Tibial nerve (tissue), 4 donors: ENCODE measurements at regions not wholly inside any gene's neighbourhood (a gene's known extent, or its start where the extent isn't known, plus 50 kb on each side); places are given as distances from the start of the nearest gene placed in this dataset.

Experiments
- DNase-seq, 2 donors: peaks; one replicate each; pipeline ENCODE4 v3.0.0-alpha.2; 2019; ENCODE audit warnings: low spot score in 2 of 2
- H3K27ac ChIP-seq, 4 donors: fragments of 200-600 bp; sonication (generic) in 3 of 4; one replicate each; pipeline ENCODE4 v1.5.1; 2017 to 2019; ENCODE audit warnings: mild to moderate bottlenecking in 1 of 4
- H3K27me3 ChIP-seq, 2 donors: fragments of 200-600 bp; sonication (generic) in 1 of 2; one replicate each; pipeline versions ENCODE4 v1.5.1 to v1.6.0; 2017 to 2019
- H3K36me3 ChIP-seq, 3 donors: fragments of 200-600 bp; sonication (generic); one replicate each; pipeline ENCODE4 v1.5.1; 2018 to 2019
- H3K4me1 ChIP-seq, 4 donors: fragments of 200-600 bp; sonication (generic) in 3 of 4; one replicate each; pipeline ENCODE4 v1.5.1; 2017 to 2019
- H3K4me3 ChIP-seq, 4 donors: fragments of 200-600 bp; sonication (generic) in 3 of 4; one replicate each; pipeline ENCODE4 v1.5.1; 2017 to 2019; ENCODE audit warnings: mild to moderate bottlenecking in 1 of 4, moderate library complexity in 1 of 4
- H3K9me3 ChIP-seq, 4 donors: fragments of 200-600 bp; sonication (generic) in 3 of 4; one replicate each; pipeline ENCODE4 v1.5.1; 2017 to 2019
- CTCF ChIP-seq, 5 experiments: fragments of 200-600 bp in 3 of 5; fragments of 450-650 bp in 2 of 5; sonication (generic) in 3 of 5; IDR thresholded peaks; one replicate each; pipeline ENCODE4 v1.5.1; 2016 to 2019; ENCODE audit warnings: antibody characterized with exemption in 5 of 5, mild to moderate bottlenecking in 3 of 5, moderate library complexity in 2 of 5
- EP300 ChIP-seq, 2 donors: sonication (generic); formaldehyde crosslinking; IDR thresholded peaks; one replicate each; pipeline ENCODE4 v1.6.1; 2017; ENCODE audit warnings: antibody characterized with exemption in 2 of 2, mild to moderate bottlenecking in 1 of 2
- POLR2A ChIP-seq, 2 donors: fragments of 450-650 bp; IDR thresholded peaks; one replicate each; pipeline ENCODE4 v1.6.1; 2017; ENCODE audit warnings: antibody characterized with exemption in 2 of 2, mild to moderate bottlenecking in 2 of 2, moderate library complexity in 2 of 2
- WGBS, 2 donors: methylation state at CpG; one replicate each; pipeline ENCODE4 v1.1.5; 2018; 5-methylcytosine and 5-hydroxymethylcytosine counted together

GRCh38 chr1:239736479-239736878, 350.1 kb downstream of the CHRM3 start:
- Histone ChIP-seq H3K27me3 (no peaks in the 10 kb centered on the region), H3K27ac (no peak overlapping the region), H3K9me3 (no peaks in the 10 kb centered on the region), H3K4me1 (no peaks in the 10 kb centered on the region), H3K36me3 (no peaks in the 10 kb centered on the region), H3K4me3 (no peak overlapping the region)
- TF ChIP-seq CTCF (IDR thresholded peaks at IDR 0.05) (no peak), EP300 (IDR thresholded peaks at IDR 0.05) (no peak), POLR2A (IDR thresholded peaks at IDR 0.05) (no peak)
- 65 to 70% methylated on average over 2 of the region's 2 CpGs for WGBS, 2 donors
- no peak for DNase-seq

- no peak for DNase-seq
- Histone ChIP-seq H3K27ac (no peak overlapping the region), H3K9me3 (no peaks in the 10 kb centered on the region), H3K4me1 (no peaks in the 10 kb centered on the region), H3K4me3 (no peak overlapping the region), H3K27me3 (no peaks in the 10 kb centered on the region), H3K36me3 (no peaks in the 10 kb centered on the region)
- TF ChIP-seq CTCF (IDR thresholded peaks at IDR 0.05) (no peak), EP300 (IDR thresholded peaks at IDR 0.05) (no peak), POLR2A (IDR thresholded peaks at IDR 0.05) (no peak)
- WGBS, 2 donors = 68 to 82% methylated on average over 2 of the region's 2 CpGs
These were observed 352.3 kb upstream of the FMN2 start for GRCh38 chr1:239739375-239739774.

DNA sequence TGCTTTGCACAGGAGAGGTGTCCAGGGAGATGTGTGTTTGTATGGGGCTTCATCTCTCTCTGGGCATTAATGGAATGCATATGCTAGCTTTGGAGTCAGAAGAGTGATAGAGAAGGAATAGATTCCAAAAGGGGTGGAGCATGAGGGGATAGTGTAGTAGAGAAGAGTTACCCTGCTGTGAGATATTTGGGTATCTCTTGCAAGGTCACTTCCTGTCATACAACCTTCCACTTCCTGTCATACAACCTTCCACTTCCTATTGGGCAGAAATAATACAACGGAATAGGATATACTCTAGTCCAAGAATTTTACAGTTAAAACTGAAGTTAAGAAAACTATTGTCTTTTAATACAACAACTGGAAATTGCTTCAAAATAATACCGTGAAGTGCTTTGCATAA, 351.8 kb upstream of the FMN2 start:
- no peak for TF ChIP-seq CTCF (IDR thresholded peaks at IDR 0.05)
- 71 to 81% methylated on average over 2 of the region's 2 CpGs for WGBS, 2 donors
- no peak for DNase-seq
- H3K36me3 ChIP-seq = no peaks in the 10 kb centered on the region
- H3K4me3 ChIP-seq = no peak overlapping the region
- no peak overlapping the region for H3K27ac ChIP-seq
- no peaks in the 10 kb centered on the region for H3K9me3 ChIP-seq
- H3K27me3 ChIP-seq = no peaks in the 10 kb centered on the region
- H3K4me1 ChIP-seq = no peaks in the 10 kb centered on the region

- 82 to 87% methylated on average over 6 of the region's 6 CpGs for WGBS, 2 donors
- H3K4me3 ChIP-seq = no peak overlapping the region
These were observed 349.1 kb upstream of the FMN2 start for GRCh38 chr1:239742416-239743109.

GRCh38 chr1:239744851-239745250, 346.8 kb upstream of the FMN2 start:
- Histone ChIP-seq H3K9me3 (no peaks in the 10 kb centered on the region), H3K27ac (no peak overlapping the region), H3K4me3 (no peak overlapping the region), H3K36me3 (no peaks in the 10 kb centered on the region), H3K4me1 (no peaks in the 10 kb centered on the region), H3K27me3 (no peaks in the 10 kb centered on the region)
- DNase-seq = no peak
- WGBS, 2 donors = 59 to 67% methylated on average over 3 of the region's 3 CpGs
- TF ChIP-seq EP300 (IDR thresholded peaks at IDR 0.05) = no peak
- no peak for TF ChIP-seq CTCF (IDR thresholded peaks at IDR 0.05)
- no peak for TF ChIP-seq POLR2A (IDR thresholded peaks at IDR 0.05)

More at GRCh38 chr1:239742416-239743109, 349.1 kb upstream of the FMN2 start:
- Histone ChIP-seq H3K27me3 (no peaks in the 10 kb centered on the region), H3K4me1 (no peaks in the 10 kb centered on the region), H3K36me3 (no peaks in the 10 kb centered on the region), H3K9me3 (no peaks in the 10 kb centered on the region), H3K27ac (no peak overlapping the region)
- DNase-seq = no peak
- no peak for TF ChIP-seq CTCF (IDR thresholded peaks at IDR 0.05)
